Cardiac muscle cell (in vitro differentiated cells and primary cell): ENCODE measurements at regions not wholly inside any gene's neighbourhood (a gene's known extent, or its start where the extent isn't known, plus 50 kb on each side); places are given as distances from the start of the nearest gene placed in this dataset.

Experiments used
- DNase-seq, 2 donors: peaks; one replicate each; pipeline versions ENCODE4 v3.0.0 to v3.0.0-alpha.2; 2010 to 2017; ENCODE audit warnings: low read depth in 1 of 2, low spot score in 1 of 2
- H3K27ac ChIP-seq: fragments of 200-600 bp; sonication (generic); 2 replicates; pipeline ENCODE4 v1.5.1; 2016
- H3K27me3 ChIP-seq: fragments of 200-600 bp; sonication (generic); 2 replicates; pipeline ENCODE4 v1.6.0; 2016; ENCODE audit warnings: control low read depth
- H3K36me3 ChIP-seq: fragments of 200-600 bp; sonication (generic); 2 replicates; pipeline ENCODE4 v1.5.1; 2016; ENCODE audit warnings: control low read depth
- H3K4me1 ChIP-seq: fragments of 200-600 bp; sonication (generic); 2 replicates; pipeline ENCODE4 v1.8.1; 2017; ENCODE audit warnings: low read depth, mild to moderate bottlenecking, mixed run types
- H3K4me3 ChIP-seq: fragments of 200-600 bp; sonication (generic); 2 replicates; pipeline ENCODE4 v1.5.1; 2016; ENCODE audit warnings: mild to moderate bottlenecking
- H3K9me3 ChIP-seq: fragments of 200-600 bp; sonication (generic); 2 replicates; pipeline ENCODE4 v1.5.1; 2017; ENCODE audit warnings: low read depth, mild to moderate bottlenecking, control low read depth
- CTCF ChIP-seq: IDR thresholded peaks from 2 replicates; pipeline ENCODE4 v1.5.1; 2012; ENCODE audit warnings: low read depth, mild to moderate bottlenecking, low read length

GRCh38 chr7:20007510-20007909 lies 209.7 kb downstream of the MACC1 start:
- H3K4me3 ChIP-seq, result no peak overlapping the region
- DNase-seq, result no peak
- TF ChIP-seq CTCF, result no peak
- no peak overlapping the region for H3K27ac ChIP-seq
- no peaks in the 10 kb centered on the region for H3K4me1 ChIP-seq
- H3K9me3 ChIP-seq, result no peaks in the 10 kb centered on the region
- no peaks in the 10 kb centered on the region for H3K36me3 ChIP-seq
- H3K27me3 ChIP-seq, result no peaks in the 10 kb centered on the region

GRCh38 chr7:20005081-20005480 lies 212.1 kb downstream of the MACC1 start:
- no peak for DNase-seq
- Histone ChIP-seq H3K27me3 (no peaks in the 10 kb centered on the region), H3K27ac (no peak overlapping the region), H3K4me3 (no peak overlapping the region), H3K9me3 (no peaks in the 10 kb centered on the region), H3K36me3 (no peaks in the 10 kb centered on the region), H3K4me1 (no peaks in the 10 kb centered on the region)
- no peak for TF ChIP-seq CTCF

GRCh38 chr7:19999681-20000080 lies 217.5 kb downstream of the MACC1 start:
- Histone ChIP-seq H3K27ac (no peak overlapping the region), H3K27me3 (no peaks in the 10 kb centered on the region), H3K4me3 (no peak overlapping the region), H3K4me1 (no peaks in the 10 kb centered on the region), H3K36me3 (no peaks in the 10 kb centered on the region), H3K9me3 (no peaks in the 10 kb centered on the region)
- TF ChIP-seq CTCF, result no peak
- DNase-seq, result no peak

- Histone ChIP-seq H3K27me3 (no peaks in the 10 kb centered on the region), H3K4me3 (no peak overlapping the region), H3K4me1 (peaks cover 4% of the 10 kb centered on the region), H3K27ac (no peak overlapping the region), H3K9me3 (no peaks in the 10 kb centered on the region), H3K36me3 (no peaks in the 10 kb centered on the region)
- DNase-seq, result no peak
- no peak for TF ChIP-seq CTCF
Measured at GRCh38 chr7:19991936-19992335, 218.5 kb upstream of the TMEM196 start.

GRCh38 chr7:19989906-19990305 lies 216.5 kb upstream of the TMEM196 start:
- Histone ChIP-seq H3K36me3 (no peaks in the 10 kb centered on the region), H3K4me3 (no peak overlapping the region), H3K27me3 (no peaks in the 10 kb centered on the region), H3K4me1 (peaks cover 4% of the 10 kb centered on the region), H3K9me3 (no peaks in the 10 kb centered on the region), H3K27ac (no peak overlapping the region)
- no peak for TF ChIP-seq CTCF
- DNase-seq, result no peak

GRCh38 chr7:19988860-19989259 lies 215.4 kb upstream of the TMEM196 start:
- TF ChIP-seq CTCF, result no peak
- Histone ChIP-seq H3K9me3 (no peaks in the 10 kb centered on the region), H3K27me3 (no peaks in the 10 kb centered on the region), H3K4me3 (no peak overlapping the region), H3K27ac (no peak overlapping the region), H3K4me1 (peaks cover 4% of the 10 kb centered on the region), H3K36me3 (no peaks in the 10 kb centered on the region)
- DNase-seq, result no peak
